GM06990 (cell line): ENCODE measurements at regions not wholly inside any gene's neighbourhood (a gene's known extent, or its start where the extent isn't known, plus 50 kb on each side); places are given as distances from the start of the nearest gene placed in this dataset.
A peak's percentile ranks its signal among the peaks of the same experiment; 100 is the strongest.

ENCODE experiments used
- DNase-seq: peaks from one replicate; pipeline ENCODE4 v3.0.0-alpha.2; 2011; ENCODE audit not compliant: insufficient read length; ENCODE audit errors: extremely low read depth
- H3K27me3 ChIP-seq: replicated peaks from 2 replicates; pipeline ENCODE4 v1.6.0; 2011; ENCODE audit warnings: low read length; ENCODE audit not compliant: control insufficient read depth, insufficient read depth
- H3K36me3 ChIP-seq: 2 replicates; pipeline ENCODE4 v1.5.1; 2011; ENCODE audit warnings: low read length; ENCODE audit not compliant: control insufficient read depth, insufficient read depth
- H3K4me3 ChIP-seq: replicated peaks from 2 replicates; pipeline ENCODE4 v1.5.1; 2011; ENCODE audit warnings: low read depth, mild to moderate bottlenecking, control low read depth, low read length
- CTCF ChIP-seq: IDR thresholded peaks from 2 replicates; pipeline ENCODE4 v1.5.1; 2011; ENCODE audit warnings: low read length, control low read depth, mild to moderate bottlenecking, inconsistent platforms; ENCODE audit not compliant: insufficient read depth, poor library complexity, severe bottlenecking

GRCh38 chr13:50081679-50082425 is 66.6 kb downstream of the KCNRG start:
- peak; percentile 99 for DNase-seq
- H3K4me3 ChIP-seq = peak overlapping the region; percentile 90
- peak; percentile 24 for TF ChIP-seq CTCF
- H3K36me3 ChIP-seq = no peaks in the 10 kb centered on the region
- no peaks in the 10 kb centered on the region for H3K27me3 ChIP-seq

- Histone ChIP-seq H3K4me3 (peak overlapping the region; percentile 79), H3K36me3 (no peaks in the 10 kb centered on the region), H3K27me3 (no peaks in the 10 kb centered on the region)
- no peak for TF ChIP-seq CTCF
- no peak for DNase-seq
Observed at GRCh38 chr13:50082426-50083281, 67.4 kb downstream of the KCNRG start.

- H3K27me3 ChIP-seq = no peaks in the 10 kb centered on the region
- H3K36me3 ChIP-seq = no peaks in the 10 kb centered on the region
- DNase-seq = no peak
- peak; percentile 35 for TF ChIP-seq CTCF
- no peak overlapping the region for H3K4me3 ChIP-seq
Observed at GRCh38 chr13:50085063-50085462, 69.8 kb downstream of the KCNRG start.

GRCh38 chr13:50089633-50090032 is 74.4 kb downstream of the KCNRG start:
- Histone ChIP-seq H3K36me3 (no peaks in the 10 kb centered on the region), H3K4me3 (no peak overlapping the region), H3K27me3 (no peaks in the 10 kb centered on the region)
- no peak for DNase-seq
- no peak for TF ChIP-seq CTCF

GRCh38 chr13:50090211-50090610 is 75.0 kb downstream of the KCNRG start:
- DNase-seq = no peak

More at GRCh38 chr13:50090211-50090610, 75.0 kb downstream of the KCNRG start:
- H3K4me3 ChIP-seq = no peak overlapping the region
- no peaks in the 10 kb centered on the region for H3K36me3 ChIP-seq
- no peak for TF ChIP-seq CTCF
- no peaks in the 10 kb centered on the region for H3K27me3 ChIP-seq
